Right lobe of liver (tissue), 6 donors: ENCODE measurements at regions not wholly inside any gene's neighbourhood (a gene's known extent, or its start where the extent isn't known, plus 50 kb on each side); places are given as distances from the start of the nearest gene placed in this dataset.

Experiments
- ATAC-seq, 4 donors: fragments of 200-7000 bp; cut with Tn5 transposase; one replicate each; pipeline ENCODE4 v1.9.1; 2020; ENCODE audit warnings: mild to moderate bottlenecking in 4 of 4, moderate library complexity in 4 of 4
- DNase-seq, 3 donors: peaks; one replicate each; pipeline ENCODE4 v3.0.0-alpha.2; 2020
- H3K27ac ChIP-seq, 3 donors: fragments of 200-600 bp; one replicate each; pipeline ENCODE4 v1.8.0; 2022
- H3K27me3 ChIP-seq, 2 donors: fragments of 200-600 bp; one replicate each; pipeline ENCODE4 v1.8.0; 2022
- H3K36me3 ChIP-seq, 4 donors: fragments of 200-600 bp; sonication (generic) in 1 of 4; one replicate each; pipeline versions ENCODE4 v1.5.1 to v1.8.0; 2017 to 2022; ENCODE audit warnings: control low read depth in 1 of 4
- H3K4me1 ChIP-seq, 4 donors: fragments of 200-600 bp; sonication (generic) in 1 of 4; one replicate each; pipeline versions ENCODE4 v1.5.1 to v1.8.0; 2017 to 2022; ENCODE audit warnings: control low read depth in 1 of 4
- H3K4me3 ChIP-seq, 3 donors: fragments of 200-600 bp; one replicate each; pipeline ENCODE4 v1.8.0; 2022
- H3K9me3 ChIP-seq, 4 donors: fragments of 200-600 bp; sonication (generic) in 1 of 4; one replicate each; pipeline versions ENCODE4 v1.5.1 to v1.8.0; 2017 to 2022; ENCODE audit warnings: control low read depth in 1 of 4
- CTCF ChIP-seq, 4 donors: fragments of 200-600 bp in 3 of 4; fragments of 450-650 bp in 1 of 4; IDR thresholded peaks; one replicate each; pipeline versions ENCODE4 v1.5.1 to v1.8.0; 2016 to 2022; ENCODE audit warnings: antibody characterized with exemption in 4 of 4, mild to moderate bottlenecking in 2 of 4
- POLR2A ChIP-seq: fragments of 450-650 bp; IDR thresholded peaks from one replicate; pipeline ENCODE4 v1.6.1; 2017; ENCODE audit warnings: antibody characterized with exemption, mild to moderate bottlenecking
- WGBS: methylation state at CpG from one replicate; pipeline ENCODE4 v1.1.6; 2018; ENCODE audit warnings: low coverage, low lambda C conversion rate; ENCODE audit not compliant: insufficient coverage; ENCODE audit errors: missing lambda C conversion rate; 5-methylcytosine and 5-hydroxymethylcytosine counted together
- intact Hi-C, 2 donors: fragments of 100-400 bp; cut with DNase I; formaldehyde crosslinking; loops; one replicate each; pipeline versions ENCODE4 v1.11.2 to v1.14.1; 2022
- donor health status: DM: no; HTN: yes; CAD: no.
- donor health status: DM: no; HTN: no; CAD: no.
- donor health status: DM: no; HTN: no; CAD: no.
- donor health status: DM: no; HTN: yes; CAD: no.
- donor health status: DM: no; HTN: yes; CAD: no.

DNA sequence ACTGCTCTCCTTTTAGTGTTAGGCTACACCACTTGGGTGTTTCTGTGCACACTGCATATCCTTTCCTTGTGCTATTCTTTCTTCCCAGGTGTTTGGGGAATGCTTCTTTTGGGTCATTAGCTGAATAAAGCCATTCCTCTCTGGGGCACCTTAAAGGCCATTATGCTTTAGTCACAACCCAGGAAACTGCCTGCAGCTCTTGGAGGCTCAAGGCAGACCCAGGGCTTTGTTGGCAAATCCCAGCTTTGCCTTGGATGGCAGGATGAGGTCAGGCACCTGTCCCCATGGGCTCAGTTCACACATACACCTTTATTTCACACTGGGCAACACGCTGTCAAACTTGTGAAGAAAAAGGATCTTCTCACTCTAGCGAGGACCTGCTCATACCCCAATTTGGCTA, 460.6 kb downstream of the CCSER2 start:
- 100% methylated on average over 1 of the region's 2 CpGs for WGBS

GRCh38 chr10:84798312-84798711, 469.9 kb downstream of the CCSER2 start:
- DNase-seq, result no peak
- no peaks in the 10 kb centered on the region for H3K36me3 ChIP-seq
- no peaks in the 10 kb centered on the region for H3K27me3 ChIP-seq
- TF ChIP-seq POLR2A (no peak), CTCF (IDR thresholded peaks at IDR 0.05) (no peak)
- no peaks in the 10 kb centered on the region for H3K4me1 ChIP-seq
- no peak overlapping the region for H3K27ac ChIP-seq
- no peak overlapping the region for H3K4me3 ChIP-seq
- no peaks in the 10 kb centered on the region for H3K9me3 ChIP-seq
- WGBS, result 59% methylated on average over 5 of the region's 5 CpGs
- intact Hi-C loops, result no loop called here
- no peak for ATAC-seq

More for the DNA sequence above, 460.6 kb downstream of the CCSER2 start:
- Histone ChIP-seq H3K27me3 (no peaks in the 10 kb centered on the region), H3K4me1 (no peaks in the 10 kb centered on the region), H3K4me3 (no peak overlapping the region), H3K9me3 (no peaks in the 10 kb centered on the region), H3K36me3 (no peaks in the 10 kb centered on the region), H3K27ac (no peak overlapping the region)
- intact Hi-C loops, result no loop called here
- DNase-seq (no peak), ATAC-seq (no peak)
- TF ChIP-seq CTCF (IDR thresholded peaks at IDR 0.05), result no peak
- no peak for TF ChIP-seq POLR2A

DNA sequence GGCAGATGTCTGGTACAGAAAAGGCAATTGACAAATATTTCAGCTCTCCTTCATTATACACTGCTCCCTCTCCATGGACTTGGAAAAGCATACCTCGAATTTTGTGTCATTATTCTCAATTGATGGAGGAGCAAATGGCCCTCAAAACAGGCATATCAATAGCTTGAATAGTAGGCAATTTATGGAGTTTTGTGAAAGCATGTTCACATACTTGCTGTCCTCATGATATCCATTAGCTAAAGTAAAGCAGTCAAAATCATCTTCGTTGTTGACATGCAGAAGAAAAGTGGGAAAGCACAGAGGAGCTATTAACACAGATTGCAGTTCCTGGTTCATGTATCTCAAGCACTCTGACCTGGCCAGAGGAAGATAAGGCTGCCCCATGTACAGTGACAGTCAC, 472.8 kb downstream of the CCSER2 start:
- no peak for DNase-seq
- no peak for ATAC-seq
- H3K27ac ChIP-seq, result no peak overlapping the region
- H3K4me3 ChIP-seq, result no peak overlapping the region
- no peaks in the 10 kb centered on the region for H3K4me1 ChIP-seq
- no peaks in the 10 kb centered on the region for H3K27me3 ChIP-seq
- intact Hi-C loops, result no loop called here
- no peaks in the 10 kb centered on the region for H3K36me3 ChIP-seq
- no peaks in the 10 kb centered on the region for H3K9me3 ChIP-seq
- 32% methylated on average over 2 of the region's 2 CpGs for WGBS
- TF ChIP-seq CTCF (IDR thresholded peaks at IDR 0.05), result no peak
- no peak for TF ChIP-seq POLR2A

- 49% methylated on average over 3 of the region's 3 CpGs for WGBS
- TF ChIP-seq POLR2A, result no peak
- no peak for TF ChIP-seq CTCF (IDR thresholded peaks at IDR 0.05)
- DNase-seq (no peak), ATAC-seq (no peak)
- H3K4me3 ChIP-seq, result no peak overlapping the region
- no peaks in the 10 kb centered on the region for H3K27me3 ChIP-seq
- no peaks in the 10 kb centered on the region for H3K36me3 ChIP-seq
- no peak overlapping the region for H3K27ac ChIP-seq
- intact Hi-C loops, result no loop called here
- H3K9me3 ChIP-seq, result no peaks in the 10 kb centered on the region
- no peaks in the 10 kb centered on the region for H3K4me1 ChIP-seq
Observed at GRCh38 chr10:84801916-84802315, 473.5 kb downstream of the CCSER2 start.

- ATAC-seq (no peak), DNase-seq (no peak)
- no peak overlapping the region for H3K27ac ChIP-seq
- H3K36me3 ChIP-seq, result no peaks in the 10 kb centered on the region
- intact Hi-C loops, result no loop called here
- WGBS, result 57% methylated on average over 2 of the region's 2 CpGs
- H3K4me3 ChIP-seq, result no peak overlapping the region
- H3K4me1 ChIP-seq, result no peaks in the 10 kb centered on the region
- no peaks in the 10 kb centered on the region for H3K9me3 ChIP-seq
- H3K27me3 ChIP-seq, result no peaks in the 10 kb centered on the region
- no peak for TF ChIP-seq POLR2A
- no peak for TF ChIP-seq CTCF (IDR thresholded peaks at IDR 0.05)
Observed at GRCh38 chr10:84805149-84805548, 476.8 kb downstream of the CCSER2 start.
